Pancreas (tissue), 10 donors: ENCODE measurements at regions not wholly inside any gene's neighbourhood (a gene's known extent, or its start where the extent isn't known, plus 50 kb on each side); places are given as distances from the start of the nearest gene placed in this dataset.
A peak's percentile ranks its signal among the peaks of the same experiment; 100 is the strongest.

Experiments
- ATAC-seq, 4 donors: fragments of 200-7000 bp; cut with Tn5 transposase; one replicate each; pipeline versions ENCODE4 v1.8.0 to v1.9.1; 2020; ENCODE audit warnings: mild to moderate bottlenecking in 4 of 4, moderate library complexity in 4 of 4
- DNase-seq, 6 donors: peaks; one replicate each; pipeline ENCODE4 v3.0.0-alpha.2; 2020
- FAIRE-seq: peaks from 2 replicates; lab custom pipeline; 2012; peaks lifted over from hg19 to GRCh38; lab: Jason Lieb, UNC
- H3K27ac ChIP-seq, 4 donors: fragments of 200-600 bp; sonication (generic); 1 replicate in 3 of 4; 2 replicates in 1 of 4; pipeline versions ENCODE4 v1.5.0 to v1.8.0; 2020
- H3K27me3 ChIP-seq, 4 donors: fragments of 200-600 bp; one replicate each; pipeline ENCODE4 v1.8.0; 2021
- H3K36me3 ChIP-seq, 3 donors: fragments of 200-600 bp; sonication (generic) in 1 of 3; one replicate each; pipeline versions ENCODE4 v1.5.0 to v1.8.0; 2020 to 2021
- H3K4me1 ChIP-seq, 3 donors: fragments of 200-600 bp; one replicate each; pipeline ENCODE4 v1.8.0; 2021
- H3K4me3 ChIP-seq, 4 donors: fragments of 200-600 bp; sonication (generic) in 2 of 4; one replicate each; pipeline versions ENCODE4 v1.5.0 to v1.8.0; 2020 to 2021
- H3K9me3 ChIP-seq, 4 donors: fragments of 200-600 bp; one replicate each; pipeline ENCODE4 v1.8.0; 2021
- CTCF ChIP-seq, 4 donors: fragments of 200-600 bp; sonication (generic) in 3 of 4; IDR thresholded peaks; one replicate each; pipeline versions ENCODE4 v1.5.0 to v1.8.0; 2021; ENCODE audit warnings: antibody characterized with exemption in 4 of 4
- WGBS, 2 donors: extraction: QIAGEN DNeasy Blood & Tissue Kit; methylation state at CpG; one replicate each; pipeline ENCODE4 v1.1.7; 2013; 5-methylcytosine and 5-hydroxymethylcytosine counted together
- intact Hi-C, 3 donors: fragments of 100-400 bp; cut with DNase I; formaldehyde crosslinking; loops; one replicate each; pipeline versions ENCODE4 v1.11.1 to v1.14.2; 2022
- donor health status: healthy with polysubstance abuse.
- donor health status: DM: no; HTN: no; CAD: no; lungs with moderate emphysema.
- donor health status: DM: no; HTN: no; CAD: no.
- donor health status: control.
- donor health status: control.
- donor health status: Bipolar disorder and iron deficiency.
- donor health status: DM: yes; HTN: yes; CAD: no.
- donor health status: DM: no; HTN: no; CAD: no.
- donor health status: DM: no; HTN: no; CAD: no.
- donor health status: DM: yes; HTN: yes; CAD: no.

- intact Hi-C loops = no loop called here
- Histone ChIP-seq H3K4me3 (no peak overlapping the region), H3K36me3 (no peaks in the 10 kb centered on the region), H3K27me3 (no peaks in the 10 kb centered on the region), H3K27ac (no peak overlapping the region), H3K4me1 (peaks cover 0 to 4% (median 0%) of the 10 kb centered on the region in 3 donors), H3K9me3 (no peaks in the 10 kb centered on the region)
- no peak for DNase-seq
- 68 to 79% methylated on average over 6 of the region's 6 CpGs for WGBS, 2 donors
- FAIRE-seq = no peak
- ATAC-seq = no peak
- no peak for TF ChIP-seq CTCF (IDR thresholded peaks at IDR 0.05)
Observed at GRCh38 chr11:13596611-13597326, 71.7 kb upstream of the FAR1 start.

- no peak overlapping the region for H3K4me3 ChIP-seq
- H3K36me3 ChIP-seq = no peaks in the 10 kb centered on the region
- DNase-seq = no peak
- no peak overlapping the region for H3K27ac ChIP-seq
- no peaks in the 10 kb centered on the region for H3K9me3 ChIP-seq
- ATAC-seq = no peak
- intact Hi-C loops = no loop called here
- no peak for TF ChIP-seq CTCF (IDR thresholded peaks at IDR 0.05)
- H3K4me1 ChIP-seq = peaks cover 0 to 4% (median 0%) of the 10 kb centered on the region in 3 donors
- FAIRE-seq = no peak
- H3K27me3 ChIP-seq = no peaks in the 10 kb centered on the region
Observed at GRCh38 chr11:13595166-13595565, 73.3 kb upstream of the FAR1 start.

- peak in 1 of 4 donors; percentile 35 for ATAC-seq
- WGBS, 2 donors = 23 to 30% methylated on average over 1 of the region's 1 CpG
- Histone ChIP-seq H3K4me1 (peaks cover 0 to 4% (median 0%) of the 10 kb centered on the region in 3 donors), H3K27me3 (no peaks in the 10 kb centered on the region), H3K36me3 (no peaks in the 10 kb centered on the region), H3K27ac (no peak overlapping the region), H3K4me3 (no peak overlapping the region), H3K9me3 (no peaks in the 10 kb centered on the region)
- intact Hi-C loops = no loop called here
- DNase-seq = no peak
- no peak for FAIRE-seq
- TF ChIP-seq CTCF (IDR thresholded peaks at IDR 0.05) = no peak
Observed at GRCh38 chr11:13594044-13594443, 74.4 kb upstream of the FAR1 start.

- no peak overlapping the region for H3K4me3 ChIP-seq
- H3K4me1 ChIP-seq = no peaks in the 10 kb centered on the region
- no peaks in the 10 kb centered on the region for H3K9me3 ChIP-seq
- ATAC-seq (no peak), FAIRE-seq (no peak), DNase-seq (no peak)
- H3K27me3 ChIP-seq = no peaks in the 10 kb centered on the region
- intact Hi-C loops = no loop called here
- H3K36me3 ChIP-seq = no peaks in the 10 kb centered on the region
- no peak for TF ChIP-seq CTCF (IDR thresholded peaks at IDR 0.05)
- H3K27ac ChIP-seq = no peak overlapping the region
- 62 to 79% methylated on average over 3 of the region's 3 CpGs for WGBS, 2 donors
Observed at GRCh38 chr11:13578514-13579140, 82.8 kb upstream of the PTH start.

GRCh38 chr11:13577881-13578280, 82.1 kb upstream of the PTH start:
- Histone ChIP-seq H3K27me3 (no peaks in the 10 kb centered on the region), H3K9me3 (no peaks in the 10 kb centered on the region), H3K36me3 (no peaks in the 10 kb centered on the region), H3K27ac (no peak overlapping the region), H3K4me3 (no peak overlapping the region), H3K4me1 (no peaks in the 10 kb centered on the region)
- no peak for TF ChIP-seq CTCF (IDR thresholded peaks at IDR 0.05)
- intact Hi-C loops = no loop called here
- ATAC-seq = no peak
- no peak for DNase-seq
- no peak for FAIRE-seq
- 59 to 60% methylated on average over 2 of the region's 2 CpGs for WGBS, 2 donors
